Naive B cell (primary cell): ENCODE measurements at regions not wholly inside any gene's neighbourhood (a gene's known extent, or its start where the extent isn't known, plus 50 kb on each side); places are given as distances from the start of the nearest gene placed in this dataset.
"Not testable (repeated sequence)": the region's sequence is repeated elsewhere in the genome, so short reads cannot be mapped to it uniquely, and the experiment has no call there.

ENCODE experiments used
- ATAC-seq, 2 donors: fragments of 150-1000 bp; cut with Tn5 transposase; 2 replicates each; pipeline ENCODE4 v1.10.0; 2021; ENCODE audit warnings: low read depth in 2 of 2, mild to moderate bottlenecking in 2 of 2, moderate library complexity in 2 of 2
- DNase-seq: peaks from one replicate; pipeline ENCODE4 v3.0.0; 2022
- H3K27ac Mint-ChIP-seq, 6 donors: one replicate each; pipeline ENCODE4 v1.8.0; 2020 to 2022; ENCODE audit warnings: mild to moderate bottlenecking in 6 of 6, mixed read lengths in 6 of 6, moderate library complexity in 5 of 6, inconsistent platforms in 2 of 6
- H3K27me3 Mint-ChIP-seq, 3 donors: one replicate each; pipeline ENCODE4 v1.8.0; 2021 to 2022; ENCODE audit warnings: mixed read lengths in 3 of 3, mild to moderate bottlenecking in 1 of 3
- H3K36me3 Mint-ChIP-seq, 2 donors: one replicate each; pipeline ENCODE4 v1.8.0; 2020 to 2022; ENCODE audit warnings: mixed read lengths in 2 of 2, inconsistent platforms in 1 of 2, mild to moderate bottlenecking in 1 of 2
- H3K4me1 Mint-ChIP-seq, 3 donors: one replicate each; pipeline ENCODE4 v1.8.0; 2020 to 2022; ENCODE audit warnings: mixed read lengths in 3 of 3, inconsistent platforms in 1 of 3, mild to moderate bottlenecking in 1 of 3, moderate library complexity in 1 of 3
- H3K4me3 Mint-ChIP-seq, 8 donors: one replicate each; pipeline ENCODE4 v1.8.0; 2020 to 2022; ENCODE audit warnings: mild to moderate bottlenecking in 8 of 8, mixed read lengths in 8 of 8, moderate library complexity in 8 of 8, inconsistent platforms in 2 of 8
- H3K9me3 Mint-ChIP-seq, 7 donors: one replicate each; pipeline ENCODE4 v1.8.0; 2020 to 2022; ENCODE audit warnings: mixed read lengths in 7 of 7, mild to moderate bottlenecking in 5 of 7, inconsistent platforms in 2 of 7, moderate library complexity in 1 of 7

- peaks cover 3 to 37% (median 12%) of the 10 kb centered on the region in 7 donors for H3K9me3 Mint-ChIP-seq
Observed at GRCh38 chrX:149420566-149420965, 84.5 kb downstream of the IDS start.

GRCh38 chrX:149398027-149398426 lies 107.1 kb downstream of the IDS start:
- Mint-ChIP-seq H3K4me1 (no peaks in the 10 kb centered on the region), H3K27ac (no peak overlapping the region), H3K27me3 (no peaks in the 10 kb centered on the region), H3K9me3 (peaks cover 0 to 14% (median 2%) of the 10 kb centered on the region in 7 donors), H3K4me3 (no peak overlapping the region), H3K36me3 (no peaks in the 10 kb centered on the region)
- no peak for DNase-seq
- no peak for ATAC-seq

More at GRCh38 chrX:149420566-149420965, 84.5 kb downstream of the IDS start:
- H3K27me3 Mint-ChIP-seq, H3K36me3 Mint-ChIP-seq, H3K27ac Mint-ChIP-seq, H3K4me3 Mint-ChIP-seq, ATAC-seq, DNase-seq, H3K4me1 Mint-ChIP-seq: not testable (repeated sequence)

GRCh38 chrX:149392921-149393320 lies 112.2 kb downstream of the IDS start:
- Mint-ChIP-seq H3K27me3 (no peaks in the 10 kb centered on the region), H3K4me1 (no peaks in the 10 kb centered on the region), H3K36me3 (no peaks in the 10 kb centered on the region), H3K4me3 (no peak overlapping the region), H3K9me3 (peaks cover 0 to 14% (median 2%) of the 10 kb centered on the region in 7 donors), H3K27ac (peak overlapping the region in 1 of 6 donors; percentile 30)
- ATAC-seq (no peak), DNase-seq (no peak)

- Mint-ChIP-seq H3K4me3 (no peak overlapping the region), H3K4me1 (no peaks in the 10 kb centered on the region), H3K9me3 (peaks cover 0 to 14% (median 6%) of the 10 kb centered on the region in 7 donors), H3K27me3 (no peaks in the 10 kb centered on the region), H3K27ac (no peak overlapping the region), H3K36me3 (no peaks in the 10 kb centered on the region)
- ATAC-seq = no peak
- DNase-seq = no peak
Observed at GRCh38 chrX:149383852-149384251, 121.3 kb downstream of the IDS start.

- DNase-seq (no peak), ATAC-seq (no peak)
- peaks cover 0 to 6% (median 0%) of the 10 kb centered on the region in 3 donors for H3K27me3 Mint-ChIP-seq
- no peak overlapping the region for H3K4me3 Mint-ChIP-seq
- no peak overlapping the region for H3K27ac Mint-ChIP-seq
- no peaks in the 10 kb centered on the region for H3K4me1 Mint-ChIP-seq
- no peaks in the 10 kb centered on the region for H3K9me3 Mint-ChIP-seq
- no peaks in the 10 kb centered on the region for H3K36me3 Mint-ChIP-seq
Observed at GRCh38 chrX:149374751-149375150, 130.4 kb downstream of the IDS start.

- Mint-ChIP-seq H3K36me3 (no peaks in the 10 kb centered on the region), H3K27ac (no peak overlapping the region), H3K4me1 (no peaks in the 10 kb centered on the region), H3K4me3 (no peak overlapping the region), H3K27me3 (peaks cover 0 to 2% (median 0%) of the 10 kb centered on the region in 3 donors), H3K9me3 (peaks cover 0 to 3% (median 0%) of the 10 kb centered on the region in 7 donors)
- DNase-seq = no peak
- no peak for ATAC-seq
Observed at GRCh38 chrX:149372866-149373265, 132.2 kb downstream of the IDS start.

GRCh38 chrX:149371986-149372385 lies 133.1 kb downstream of the IDS start:
- H3K27ac Mint-ChIP-seq = peak overlapping the region in 1 of 6 donors; percentile 1
- H3K4me1 Mint-ChIP-seq = no peaks in the 10 kb centered on the region
- no peaks in the 10 kb centered on the region for H3K36me3 Mint-ChIP-seq
- DNase-seq = no peak
- no peak overlapping the region for H3K4me3 Mint-ChIP-seq
- no peaks in the 10 kb centered on the region for H3K27me3 Mint-ChIP-seq
- no peak for ATAC-seq
- H3K9me3 Mint-ChIP-seq = peaks cover 0 to 3% (median 0%) of the 10 kb centered on the region in 7 donors

GRCh38 chrX:149370097-149370496 lies 135.0 kb downstream of the IDS start:
- H3K9me3 Mint-ChIP-seq = peaks cover 0 to 3% (median 0%) of the 10 kb centered on the region in 7 donors
- no peaks in the 10 kb centered on the region for H3K27me3 Mint-ChIP-seq
- H3K4me1 Mint-ChIP-seq = no peaks in the 10 kb centered on the region
- DNase-seq (no peak), ATAC-seq (no peak)
- no peak overlapping the region for H3K27ac Mint-ChIP-seq
- no peak overlapping the region for H3K4me3 Mint-ChIP-seq
- H3K36me3 Mint-ChIP-seq = no peaks in the 10 kb centered on the region

- H3K4me1 Mint-ChIP-seq = no peaks in the 10 kb centered on the region
- no peak for DNase-seq
- H3K9me3 Mint-ChIP-seq = peaks cover 0 to 9% (median 5%) of the 10 kb centered on the region in 7 donors
- no peaks in the 10 kb centered on the region for H3K36me3 Mint-ChIP-seq
- H3K4me3 Mint-ChIP-seq = no peak overlapping the region
- no peak for ATAC-seq
- H3K27ac Mint-ChIP-seq = no peak overlapping the region
- no peaks in the 10 kb centered on the region for H3K27me3 Mint-ChIP-seq
Observed at GRCh38 chrX:149365552-149365951, 139.6 kb downstream of the IDS start.

- ATAC-seq (no peak), DNase-seq (no peak)
- no peaks in the 10 kb centered on the region for H3K27me3 Mint-ChIP-seq
- peaks cover 0 to 13% (median 5%) of the 10 kb centered on the region in 7 donors for H3K9me3 Mint-ChIP-seq
- H3K4me1 Mint-ChIP-seq = no peaks in the 10 kb centered on the region
- no peak overlapping the region for H3K4me3 Mint-ChIP-seq
- H3K27ac Mint-ChIP-seq = no peak overlapping the region
- no peaks in the 10 kb centered on the region for H3K36me3 Mint-ChIP-seq
Observed at GRCh38 chrX:149365061-149365460, 140.0 kb downstream of the IDS start.

GRCh38 chrX:149363965-149364364 lies 141.1 kb downstream of the IDS start:
- no peak for ATAC-seq

GRCh38 chrX:149346306-149346705 lies 158.8 kb downstream of the IDS start:
- Mint-ChIP-seq H3K4me3 (no peak overlapping the region), H3K27me3 (no peaks in the 10 kb centered on the region), H3K27ac (no peak overlapping the region), H3K4me1 (no peaks in the 10 kb centered on the region), H3K9me3 (peaks cover 0 to 27% (median 4%) of the 10 kb centered on the region in 7 donors), H3K36me3 (no peaks in the 10 kb centered on the region)
- ATAC-seq (no peak), DNase-seq (no peak)

More at GRCh38 chrX:149363965-149364364, 141.1 kb downstream of the IDS start:
- no peaks in the 10 kb centered on the region for H3K4me1 Mint-ChIP-seq
- no peaks in the 10 kb centered on the region for H3K36me3 Mint-ChIP-seq
- no peaks in the 10 kb centered on the region for H3K27me3 Mint-ChIP-seq
- H3K27ac Mint-ChIP-seq = no peak overlapping the region
- H3K4me3 Mint-ChIP-seq = no peak overlapping the region
- peaks cover 1 to 24% (median 5%) of the 10 kb centered on the region in 7 donors for H3K9me3 Mint-ChIP-seq
- DNase-seq = no peak

- DNase-seq (no peak), ATAC-seq (no peak)
- no peaks in the 10 kb centered on the region for H3K4me1 Mint-ChIP-seq
- H3K4me3 Mint-ChIP-seq = no peak overlapping the region
- H3K27ac Mint-ChIP-seq = no peak overlapping the region
- H3K9me3 Mint-ChIP-seq = peaks cover 0 to 2% (median 0%) of the 10 kb centered on the region in 7 donors
- H3K36me3 Mint-ChIP-seq = peaks cover 0 to 3% of the 10 kb centered on the region in 2 donors
- peaks cover 0 to 5% (median 4%) of the 10 kb centered on the region in 3 donors for H3K27me3 Mint-ChIP-seq
Observed at GRCh38 chrX:149322316-149322715, 182.8 kb downstream of the IDS start.

- Mint-ChIP-seq H3K9me3 (peaks cover 0 to 3% (median 0%) of the 10 kb centered on the region in 7 donors), H3K4me3 (no peak overlapping the region), H3K27me3 (peaks cover 0 to 2% (median 0%) of the 10 kb centered on the region in 3 donors), H3K4me1 (no peaks in the 10 kb centered on the region), H3K27ac (no peak overlapping the region), H3K36me3 (peaks cover 0 to 6% of the 10 kb centered on the region in 2 donors)
- ATAC-seq (no peak), DNase-seq (no peak)
Observed at GRCh38 chrX:149313871-149314371, 191.2 kb downstream of the IDS start.

- no peaks in the 10 kb centered on the region for H3K4me1 Mint-ChIP-seq
- no peak overlapping the region for H3K27ac Mint-ChIP-seq
- no peak overlapping the region for H3K4me3 Mint-ChIP-seq
- no peaks in the 10 kb centered on the region for H3K27me3 Mint-ChIP-seq
- no peak for DNase-seq
- peaks cover 0 to 6% of the 10 kb centered on the region in 2 donors for H3K36me3 Mint-ChIP-seq
- H3K9me3 Mint-ChIP-seq = peaks cover 0 to 3% (median 0%) of the 10 kb centered on the region in 7 donors
- ATAC-seq = no peak
Observed at GRCh38 chrX:149312988-149313387, 192.1 kb downstream of the IDS start.
